Amygdala (tissue), 56 donors: ENCODE measurements at regions not wholly inside any gene's neighbourhood (a gene's known extent, or its start where the extent isn't known, plus 50 kb on each side); places are given as distances from the start of the nearest gene placed in this dataset.
A peak's percentile ranks its signal among the peaks of the same experiment; 100 is the strongest.
"Not testable (repeated sequence)": the region's sequence is repeated elsewhere in the genome, so short reads cannot be mapped to it uniquely, and the experiment has no call there.

ENCODE experiments used
- DNase-seq, 56 donors: peaks; one replicate each; lab custom pipeline; 2025; lab: John Stamatoyannopoulos, UW

- DNase-seq, result no peak
Measured at GRCh38 chr10:33676606-33677339, 342.3 kb upstream of the NRP1 start.

GRCh38 chr10:33674986-33675599 is 340.6 kb upstream of the NRP1 start:
- no peak for DNase-seq

- no peak for DNase-seq
Measured at GRCh38 chr10:33674491-33674890, 340.0 kb upstream of the NRP1 start.

GRCh38 chr10:33673839-33674415 is 339.5 kb upstream of the NRP1 start:
- no peak for DNase-seq

GRCh38 chr10:33669904-33670303 is 335.4 kb upstream of the NRP1 start:
- DNase-seq, result no peak

GRCh38 chr10:33666686-33667480 is 332.4 kb upstream of the NRP1 start:
- no peak for DNase-seq

- no peak for DNase-seq
Measured at GRCh38 chr10:33665501-33665900, 331.0 kb upstream of the NRP1 start.

- no peak for DNase-seq
Measured at GRCh38 chr10:33664070-33664469, 329.6 kb upstream of the NRP1 start.

- peak in 49 of 56 donors; percentile 2 to 70 (median 29) for DNase-seq
Measured at GRCh38 chr10:33661580-33662336, 327.3 kb upstream of the NRP1 start.

GRCh38 chr10:33660329-33660728 is 325.9 kb upstream of the NRP1 start:
- no peak for DNase-seq

GRCh38 chr10:33657913-33658312 is 323.4 kb upstream of the NRP1 start:
- DNase-seq, result no peak

GRCh38 chr10:33657154-33657908 is 322.9 kb upstream of the NRP1 start:
- DNase-seq, result no peak

GRCh38 chr10:33655921-33656320 is 321.5 kb upstream of the NRP1 start:
- no peak for DNase-seq

- DNase-seq, result no peak
Measured at GRCh38 chr10:33655165-33655815, 320.8 kb upstream of the NRP1 start.

GRCh38 chr10:33653584-33654367 is 319.3 kb upstream of the NRP1 start:
- DNase-seq, result no peak

- DNase-seq, result no peak
Measured at GRCh38 chr10:33652870-33653269, 318.4 kb upstream of the NRP1 start.

GRCh38 chr10:33650131-33650530 is 315.7 kb upstream of the NRP1 start:
- DNase-seq, result not testable (repeated sequence)

GRCh38 chr10:33643042-33643441 is 308.6 kb upstream of the NRP1 start:
- DNase-seq, result no peak
